SK-N-MC (cell line): ENCODE measurements at regions not wholly inside any gene's neighbourhood (a gene's known extent, or its start where the extent isn't known, plus 50 kb on each side); places are given as distances from the start of the nearest gene placed in this dataset.

ENCODE experiments used
- DNase-seq: peaks from one replicate; pipeline ENCODE4 v3.0.0-alpha.2; 2011; ENCODE audit warnings: low read depth, low spot score
- H3K27ac ChIP-seq: fragments of 200-600 bp; sonication (generic); 2 replicates; pipeline ENCODE4 v1.5.1; 2016; ENCODE audit warnings: mixed run types
- H3K36me3 ChIP-seq: fragments of 200-600 bp; sonication (generic); 2 replicates; pipeline ENCODE4 v1.6.1; 2017; ENCODE audit warnings: antibody characterized with exemption, low read length, mixed read lengths; ENCODE audit not compliant: insufficient read depth
- H3K4me3 ChIP-seq: fragments of 200-600 bp; sonication (generic); 2 replicates; pipeline ENCODE4 v1.5.1; 2016
- H3K9ac ChIP-seq: fragments of 200-600 bp; sonication (generic); 2 replicates; pipeline ENCODE4 v1.8.0; 2017; ENCODE audit warnings: mixed run types, mixed read lengths; ENCODE audit not compliant: insufficient read length
- H3K9me3 ChIP-seq: fragments of 200-600 bp; sonication (generic); 2 replicates; pipeline ENCODE4 v1.6.1; 2017; ENCODE audit warnings: low read depth, mild to moderate bottlenecking, antibody characterized with exemption, low read length, moderate library complexity, mixed read lengths
- EZH2 ChIP-seq: fragments of 200-600 bp; sonication (generic); IDR thresholded peaks from one replicate; pipeline ENCODE4 v1.6.1; 2017; ENCODE audit warnings: antibody characterized with exemption
- FOXP2 ChIP-seq: optimal IDR thresholded peaks from 2 replicates; pipeline ENCODE3; 2011; ENCODE audit warnings: mild to moderate bottlenecking, moderate library complexity; ENCODE audit not compliant: insufficient read depth; ENCODE audit errors: extremely low read length, control extremely low read depth
- POLR2AphosphoS5 ChIP-seq: IDR thresholded peaks from 2 replicates; pipeline ENCODE4 v1.6.1; 2012; ENCODE audit warnings: mild to moderate bottlenecking, low read depth, low read length, borderline replicate concordance

DNA sequence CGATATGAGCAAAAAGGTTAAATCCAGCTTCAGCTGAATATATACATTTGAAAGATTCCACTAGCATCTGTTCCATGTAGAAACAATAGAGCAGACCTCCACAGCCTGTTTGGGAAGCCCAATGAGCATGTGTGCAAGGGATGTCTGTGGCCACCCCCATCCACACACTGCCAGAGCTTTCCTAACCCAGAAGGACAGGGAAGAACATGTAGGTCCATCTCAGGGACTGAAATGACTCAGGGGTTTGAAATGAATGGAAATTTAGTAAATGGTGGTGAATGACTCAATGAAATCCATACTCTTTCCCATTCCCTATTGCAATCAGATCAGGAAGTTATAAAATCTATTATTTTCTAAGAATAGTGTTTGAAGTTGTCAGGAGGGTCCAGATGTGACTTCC, 397.2 kb downstream of the DUSP10 start:
- TF ChIP-seq POLR2AphosphoS5, result no peak
- no peak for TF ChIP-seq FOXP2
- TF ChIP-seq EZH2, result no peak
- no peak overlapping the region for H3K27ac ChIP-seq
- DNase-seq, result no peak
- H3K9ac ChIP-seq, result no peak overlapping the region
- no peak overlapping the region for H3K4me3 ChIP-seq
- no peaks in the 10 kb centered on the region for H3K36me3 ChIP-seq
- H3K9me3 ChIP-seq, result no peaks in the 10 kb centered on the region

DNA sequence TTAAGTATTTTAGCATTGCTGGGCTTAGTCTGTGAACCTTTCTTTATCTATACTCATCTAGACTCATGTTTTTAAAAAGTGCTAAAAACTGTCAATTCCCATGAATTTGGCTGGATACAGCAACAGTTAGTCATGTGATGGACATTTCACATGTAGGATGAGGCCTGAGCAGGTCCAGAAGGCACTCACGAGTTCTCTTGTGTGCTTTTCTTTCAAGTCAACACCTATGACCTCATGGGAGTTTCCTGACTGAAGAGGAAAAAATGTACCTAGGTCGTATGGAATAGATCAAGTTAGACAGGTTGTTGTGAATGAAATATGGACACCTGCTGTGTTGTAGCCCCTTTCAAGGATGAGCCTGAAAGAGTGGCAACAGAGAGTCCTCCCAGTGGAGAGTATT, 394.2 kb downstream of the DUSP10 start:
- Histone ChIP-seq H3K9ac (no peak overlapping the region), H3K36me3 (no peaks in the 10 kb centered on the region), H3K9me3 (no peaks in the 10 kb centered on the region), H3K27ac (no peak overlapping the region), H3K4me3 (no peak overlapping the region)
- TF ChIP-seq EZH2, result no peak
- TF ChIP-seq POLR2AphosphoS5, result no peak
- no peak for TF ChIP-seq FOXP2
- DNase-seq, result no peak

DNA sequence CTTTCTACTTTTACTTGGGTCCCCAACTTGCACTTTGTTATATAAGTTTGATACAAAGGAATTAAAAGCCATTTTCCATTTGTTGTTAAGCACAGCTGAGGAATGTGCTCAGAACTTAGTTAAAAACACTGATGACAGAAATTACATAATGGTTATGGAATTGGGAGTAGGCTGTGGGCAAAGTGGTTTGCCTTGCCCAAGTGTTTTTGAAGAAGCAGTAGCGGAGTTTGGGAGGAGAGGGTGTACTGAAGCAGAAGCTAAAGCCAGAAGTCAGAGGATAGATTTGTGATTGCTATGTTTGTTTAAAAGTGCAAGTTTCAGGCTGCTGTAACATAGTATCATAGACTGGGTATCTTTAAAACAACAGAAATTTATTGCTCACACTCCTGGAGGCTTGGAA, 391.8 kb downstream of the DUSP10 start:
- TF ChIP-seq POLR2AphosphoS5, result no peak
- TF ChIP-seq EZH2, result no peak
- TF ChIP-seq FOXP2, result no peak
- H3K27ac ChIP-seq, result no peak overlapping the region
- no peaks in the 10 kb centered on the region for H3K9me3 ChIP-seq
- no peak for DNase-seq
- no peak overlapping the region for H3K4me3 ChIP-seq
- no peaks in the 10 kb centered on the region for H3K36me3 ChIP-seq
- H3K9ac ChIP-seq, result no peak overlapping the region

DNA sequence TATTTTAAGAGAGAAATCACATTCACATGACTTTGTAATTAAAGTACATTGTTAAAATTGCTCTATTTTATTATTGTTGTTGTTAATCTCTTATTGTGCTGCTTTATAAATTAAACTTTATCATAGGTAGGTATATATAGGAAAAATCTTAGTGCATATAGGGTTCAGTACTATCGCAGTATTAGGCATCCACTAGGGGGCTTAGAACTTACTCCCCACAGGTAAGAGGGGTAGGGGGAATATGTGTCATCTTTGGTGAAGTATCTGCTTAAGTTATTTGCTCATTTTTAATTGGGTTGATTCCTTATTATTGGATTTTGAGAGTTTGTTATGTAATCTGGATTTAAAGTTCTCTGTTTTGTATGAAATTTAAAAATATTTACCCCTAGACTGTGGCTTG, 385.2 kb downstream of the DUSP10 start:
- Histone ChIP-seq H3K4me3 (no peak overlapping the region), H3K9me3 (no peaks in the 10 kb centered on the region), H3K27ac (no peak overlapping the region), H3K9ac (no peak overlapping the region), H3K36me3 (no peaks in the 10 kb centered on the region)
- TF ChIP-seq FOXP2, result no peak
- no peak for TF ChIP-seq EZH2
- no peak for TF ChIP-seq POLR2AphosphoS5
- DNase-seq, result no peak

DNA sequence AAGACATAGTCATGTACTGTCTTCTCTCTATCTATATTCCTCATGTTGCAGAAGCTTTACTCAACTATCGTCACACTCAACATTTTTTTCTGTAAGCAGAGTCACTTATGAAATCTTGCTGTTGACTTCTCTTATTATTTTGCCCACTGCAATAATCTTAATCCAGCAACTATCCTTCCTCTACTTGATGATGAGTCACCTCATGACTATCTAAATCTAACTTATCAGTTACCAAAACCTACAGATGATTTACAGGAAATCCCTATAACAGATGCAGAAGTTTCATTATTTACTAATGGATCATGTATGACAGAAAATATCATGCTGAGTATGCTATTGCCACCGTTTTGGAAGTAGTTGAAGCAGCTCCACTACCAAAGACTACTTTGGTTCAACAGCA, 378.9 kb downstream of the DUSP10 start:
- TF ChIP-seq FOXP2 (no peak), POLR2AphosphoS5 (no peak), EZH2 (no peak)
- Histone ChIP-seq H3K27ac (no peak overlapping the region), H3K9ac (no peak overlapping the region), H3K9me3 (no peaks in the 10 kb centered on the region), H3K36me3 (no peaks in the 10 kb centered on the region), H3K4me3 (no peak overlapping the region)
- no peak for DNase-seq

DNA sequence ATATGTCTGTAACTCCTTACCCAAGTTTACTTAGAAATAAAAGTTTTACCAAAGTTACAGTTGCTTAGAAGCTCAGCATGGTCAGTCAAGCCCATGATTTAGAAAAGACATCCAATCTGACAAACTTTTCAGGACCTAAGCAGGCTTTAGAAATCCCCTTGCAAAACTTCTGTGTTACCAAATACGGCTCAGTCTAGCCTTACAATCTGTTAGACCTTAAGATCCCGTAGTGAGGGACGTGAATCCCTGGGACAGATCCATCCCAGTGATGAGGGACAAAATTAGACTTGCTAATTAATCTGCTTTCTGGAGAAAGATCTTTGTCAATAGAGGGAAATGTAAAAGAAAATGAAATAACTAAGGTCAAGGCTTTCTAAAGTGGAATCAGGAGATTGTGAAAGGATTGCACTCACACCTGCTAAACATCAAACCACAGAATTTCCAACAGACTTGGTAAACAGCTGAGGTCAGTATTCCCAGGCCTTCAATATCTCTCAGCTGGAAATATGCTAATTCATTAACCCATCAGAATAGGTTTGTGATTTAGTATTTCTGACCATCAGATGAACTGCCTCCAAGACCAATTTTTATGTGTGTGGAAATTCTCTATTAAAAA, 375.3 kb downstream of the DUSP10 start:
- Histone ChIP-seq H3K36me3 (no peaks in the 10 kb centered on the region), H3K27ac (no peak overlapping the region)
- no peak for DNase-seq

DNA sequence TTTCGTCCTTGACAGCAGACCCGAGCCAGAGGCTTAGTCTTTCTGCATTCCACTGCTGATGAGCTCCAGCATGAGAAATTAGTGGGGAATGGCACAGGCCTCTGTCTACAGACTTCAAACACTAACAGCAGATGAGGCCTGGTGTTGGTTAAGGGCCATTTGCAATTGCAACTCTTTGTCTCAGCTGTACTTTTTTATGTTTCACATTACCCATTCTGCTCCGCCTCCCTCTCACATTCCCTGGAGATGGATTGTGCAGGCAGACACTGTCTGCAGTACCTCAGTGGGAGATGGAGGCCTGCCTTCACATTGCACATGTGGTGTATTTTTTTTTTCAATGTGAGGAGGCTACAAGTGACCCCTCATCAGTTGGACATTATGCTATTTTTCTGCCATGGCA, 370.2 kb downstream of the DUSP10 start:
- no peak for DNase-seq
- H3K9me3 ChIP-seq, result no peaks in the 10 kb centered on the region
- H3K9ac ChIP-seq, result no peak overlapping the region
- TF ChIP-seq POLR2AphosphoS5 (no peak), FOXP2 (no peak), EZH2 (no peak)
- no peak overlapping the region for H3K27ac ChIP-seq
- no peaks in the 10 kb centered on the region for H3K36me3 ChIP-seq
- H3K4me3 ChIP-seq, result no peak overlapping the region

More for the DNA sequence above, 375.3 kb downstream of the DUSP10 start:
- no peak overlapping the region for H3K4me3 ChIP-seq
- H3K9me3 ChIP-seq, result no peaks in the 10 kb centered on the region
- H3K9ac ChIP-seq, result no peak overlapping the region
- no peak for TF ChIP-seq EZH2
- TF ChIP-seq POLR2AphosphoS5, result no peak
- no peak for TF ChIP-seq FOXP2

DNA sequence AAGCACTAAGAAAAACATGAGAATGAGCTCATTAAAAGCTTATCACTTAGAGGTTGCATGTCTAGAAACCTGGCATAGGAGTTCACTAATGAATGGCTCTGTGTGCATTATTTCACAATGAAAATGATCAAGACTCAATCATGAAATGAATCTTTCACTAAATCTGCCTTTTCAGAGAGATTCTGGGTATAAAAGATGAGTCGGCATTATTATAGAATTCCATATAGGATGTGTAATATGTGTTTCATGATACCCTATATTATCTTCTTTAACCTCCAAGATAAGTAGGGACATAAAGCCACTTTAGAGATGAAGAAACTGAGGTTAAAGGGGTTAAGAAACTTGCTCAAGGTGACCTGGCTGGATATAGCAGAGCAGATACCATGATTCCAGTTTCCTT, 368.1 kb downstream of the DUSP10 start:
- H3K4me3 ChIP-seq, result no peak overlapping the region
- TF ChIP-seq EZH2, result no peak
- TF ChIP-seq POLR2AphosphoS5, result no peak
- no peak for TF ChIP-seq FOXP2
- H3K9ac ChIP-seq, result no peak overlapping the region
- no peaks in the 10 kb centered on the region for H3K9me3 ChIP-seq
- no peak for DNase-seq
- no peaks in the 10 kb centered on the region for H3K36me3 ChIP-seq
- no peak overlapping the region for H3K27ac ChIP-seq

DNA sequence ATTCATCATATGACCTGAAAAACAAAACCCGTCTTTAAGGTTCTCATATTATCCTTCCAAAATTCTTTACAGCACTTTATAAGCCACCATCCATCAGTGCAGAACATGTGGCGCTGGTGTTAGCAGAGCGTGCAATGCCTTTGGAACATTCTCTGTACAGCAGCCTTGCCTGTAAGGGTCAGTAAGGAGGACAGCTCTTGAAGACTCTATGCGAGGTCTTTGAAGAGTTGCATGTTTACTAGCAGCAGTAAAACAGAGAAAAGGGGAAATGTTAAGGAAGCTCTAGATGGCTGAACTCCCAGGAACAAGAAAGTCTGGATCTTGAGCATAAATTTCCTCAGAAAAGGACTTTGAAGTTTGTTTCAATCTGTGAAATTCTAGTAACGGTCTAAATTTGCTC, 365.6 kb downstream of the DUSP10 start:
- Histone ChIP-seq H3K9me3 (no peaks in the 10 kb centered on the region), H3K27ac (no peak overlapping the region), H3K36me3 (no peaks in the 10 kb centered on the region), H3K4me3 (no peak overlapping the region), H3K9ac (no peak overlapping the region)
- no peak for DNase-seq
- no peak for TF ChIP-seq FOXP2
- TF ChIP-seq POLR2AphosphoS5, result no peak
- no peak for TF ChIP-seq EZH2
